Upper lobe of left lung (tissue), 4 donors: ENCODE measurements at regions not wholly inside any gene's neighbourhood (a gene's known extent, or its start where the extent isn't known, plus 50 kb on each side); places are given as distances from the start of the nearest gene placed in this dataset.

Source experiments
- CTCF ChIP-seq, 6 experiments: fragments of 450-650 bp in 4 of 6; fragments of 200-600 bp in 2 of 6; sonication (generic) in 2 of 6; IDR thresholded peaks; one replicate each; pipeline ENCODE4 v1.5.1; 2016 to 2019; ENCODE audit warnings: antibody characterized with exemption in 6 of 6
- EP300 ChIP-seq, 4 donors: sonication (generic); formaldehyde crosslinking; IDR thresholded peaks; one replicate each; pipeline ENCODE4 v1.5.1; 2017; ENCODE audit warnings: antibody characterized with exemption in 4 of 4, control low read depth in 2 of 4
- POLR2A ChIP-seq, 4 donors: fragments of 450-650 bp; IDR thresholded peaks; one replicate each; pipeline ENCODE4 v1.5.1; 2016 to 2017; ENCODE audit warnings: antibody characterized with exemption in 4 of 4, mild to moderate bottlenecking in 2 of 4
- POLR2AphosphoS5 ChIP-seq, 2 donors: sonication (generic); formaldehyde crosslinking; IDR thresholded peaks; one replicate each; pipeline ENCODE4 v1.5.1; 2017; ENCODE audit warnings: antibody characterized with exemption in 2 of 2

DNA sequence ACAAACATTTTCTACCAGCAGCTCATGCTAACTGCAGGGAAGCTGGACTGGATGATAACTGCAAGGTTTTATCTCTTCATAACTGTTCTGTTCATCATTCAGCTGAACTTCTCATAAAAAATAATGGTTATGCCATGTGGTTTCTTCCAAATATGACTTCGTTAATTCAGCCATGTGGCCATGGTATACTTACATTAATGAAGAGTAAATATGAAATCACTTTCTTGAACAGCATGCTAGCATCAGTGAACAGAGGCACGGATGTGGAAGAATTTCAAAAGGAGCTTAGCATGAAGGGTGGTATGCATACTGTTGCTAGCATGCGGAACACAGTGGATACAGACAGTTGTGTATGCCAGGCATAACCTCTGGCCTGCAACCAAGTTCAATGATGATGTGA, 1417.0 kb upstream of the CDH8 start:
- TF ChIP-seq CTCF (IDR thresholded peaks at IDR 0.05) (no peak), POLR2AphosphoS5 (IDR thresholded peaks at IDR 0.05) (no peak), POLR2A (IDR thresholded peaks at IDR 0.05) (no peak), EP300 (IDR thresholded peaks at IDR 0.05) (no peak)
